Osteoblast (primary cell): ENCODE measurements at regions not wholly inside any gene's neighbourhood (a gene's known extent, or its start where the extent isn't known, plus 50 kb on each side); places are given as distances from the start of the nearest gene placed in this dataset.

Experiments used
- DNase-seq: peaks from one replicate; pipeline ENCODE4 v3.0.0; 2011; ENCODE audit warnings: low spot score, mixed read lengths; ENCODE audit not compliant: insufficient read length; ENCODE audit errors: missing footprints
- H2AFZ ChIP-seq: 2 replicates; pipeline ENCODE4 v1.6.0; 2011; ENCODE audit warnings: mild to moderate bottlenecking, low read length
- H3K27ac ChIP-seq: 2 replicates; pipeline ENCODE4 v1.5.1; 2011; ENCODE audit warnings: mild to moderate bottlenecking, low read depth, low read length, moderate library complexity
- H3K27me3 ChIP-seq: 2 replicates; pipeline ENCODE4 v1.6.0; 2012; ENCODE audit warnings: mild to moderate bottlenecking, control low read depth, inconsistent platforms, low read length, moderate library complexity; ENCODE audit not compliant: insufficient read depth
- H3K36me3 ChIP-seq: 2 replicates; pipeline ENCODE4 v1.5.1; 2011; ENCODE audit warnings: mild to moderate bottlenecking, low read length, control low read depth, moderate library complexity; ENCODE audit not compliant: insufficient read depth
- H3K4me1 ChIP-seq: 2 replicates; pipeline ENCODE4 v1.5.1; 2011; ENCODE audit warnings: mild to moderate bottlenecking, low read length, control low read depth, moderate library complexity; ENCODE audit not compliant: insufficient read depth
- H3K4me2 ChIP-seq: 2 replicates; pipeline ENCODE4 v1.6.0; 2011; ENCODE audit warnings: mild to moderate bottlenecking, low read length; ENCODE audit not compliant: insufficient read depth
- H3K4me3 ChIP-seq: fragments of 200-600 bp; sonication (generic); 3 replicates; pipeline ENCODE4 v1.5.1; 2012; ENCODE audit warnings: mild to moderate bottlenecking, low read length, inconsistent platforms; ENCODE audit not compliant: insufficient read depth
- H3K79me2 ChIP-seq: 2 replicates; pipeline ENCODE4 v1.6.0; 2012; ENCODE audit warnings: mild to moderate bottlenecking, low read length, control low read depth, inconsistent platforms; ENCODE audit not compliant: insufficient read depth
- H3K9me3 ChIP-seq: 2 replicates; pipeline ENCODE4 v1.5.1; 2011; ENCODE audit warnings: low read depth, low read length, control low read depth
- H4K20me1 ChIP-seq: 2 replicates; pipeline ENCODE4 v1.6.0; 2012; ENCODE audit warnings: mild to moderate bottlenecking, low read length, control low read depth; ENCODE audit not compliant: insufficient read depth
- CTCF ChIP-seq: IDR thresholded peaks from 2 replicates; pipeline ENCODE4 v1.5.1; 2011; ENCODE audit warnings: mild to moderate bottlenecking, low read depth, low read length, moderate library complexity; ENCODE audit errors: extremely low read depth

- no peaks in the 10 kb centered on the region for H4K20me1 ChIP-seq
- peak overlapping the region; percentile 32 for H3K4me2 ChIP-seq
- DNase-seq = no peak
- H3K79me2 ChIP-seq = no peaks in the 10 kb centered on the region
- no peak for TF ChIP-seq CTCF
- no peaks in the 10 kb centered on the region for H3K9me3 ChIP-seq
- no peak overlapping the region for H2AFZ ChIP-seq
- no peaks in the 10 kb centered on the region for H3K27me3 ChIP-seq
- H3K27ac ChIP-seq = peak overlapping the region; percentile 62
- H3K36me3 ChIP-seq = no peaks in the 10 kb centered on the region
- no peak overlapping the region for H3K4me3 ChIP-seq
- peaks cover 51% of the 10 kb centered on the region for H3K4me1 ChIP-seq
Measured at GRCh38 chr12:114916124-114916523, 232.1 kb upstream of the TBX3 start.

DNA sequence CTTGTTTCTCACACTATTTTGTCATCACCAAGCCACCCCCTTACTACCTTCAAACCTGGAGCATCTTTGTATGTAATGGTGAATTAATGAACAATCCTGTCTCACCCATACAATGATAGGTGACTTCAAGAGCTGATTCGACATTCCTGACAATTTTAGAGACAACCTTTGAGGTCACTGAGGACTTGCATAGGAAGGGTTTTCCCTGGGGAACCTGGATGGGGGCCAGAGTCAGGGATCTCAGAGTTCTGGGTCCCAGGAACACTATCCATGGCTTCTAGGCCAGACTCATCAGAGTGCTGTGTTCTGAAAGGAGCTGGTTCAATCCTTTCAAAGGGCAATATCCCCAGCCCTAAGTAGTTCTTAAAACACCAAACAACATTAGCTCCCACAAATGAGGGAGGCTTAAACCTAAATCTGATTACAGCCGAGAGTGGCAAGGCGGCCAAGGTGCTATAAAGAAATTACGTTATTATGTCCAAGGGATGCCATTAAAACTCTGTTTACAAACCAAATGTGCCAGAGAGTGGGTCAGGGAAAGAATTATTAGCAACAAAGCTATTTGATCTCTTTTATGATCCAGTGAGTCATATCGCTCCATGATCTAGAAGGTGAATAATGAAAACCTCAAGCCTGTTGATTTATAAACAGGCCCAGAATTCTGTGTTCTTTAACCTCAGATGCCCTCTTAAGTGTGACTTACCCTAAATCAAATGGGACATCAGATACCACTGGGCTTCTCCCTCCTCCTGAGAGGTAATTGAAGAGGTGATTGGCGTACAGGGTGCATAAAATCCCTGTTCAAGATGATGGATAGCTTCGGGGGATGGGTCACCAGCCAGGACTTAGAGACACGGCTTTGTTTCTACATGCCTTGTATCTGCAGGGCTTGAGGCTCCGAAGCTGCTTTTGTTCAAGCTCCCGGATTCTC, 230.2 kb upstream of the TBX3 start:
- no peak for TF ChIP-seq CTCF

DNA sequence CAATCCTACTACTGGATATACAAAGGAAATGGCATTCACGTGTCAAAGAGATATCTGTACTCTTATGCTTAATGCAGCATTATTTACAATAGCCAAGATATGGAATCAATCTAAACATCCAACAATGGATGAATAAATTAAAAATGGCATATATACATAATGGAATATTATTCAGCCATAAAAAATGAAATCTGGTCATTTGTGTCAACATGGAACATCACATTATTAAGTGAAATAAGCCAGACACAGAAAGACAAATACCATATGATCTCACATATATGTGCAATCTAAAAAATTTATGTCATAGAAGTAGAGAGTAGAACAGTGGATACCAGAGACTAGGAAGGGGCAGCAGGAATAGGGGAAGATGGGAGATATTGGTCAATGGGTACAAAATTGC, 228.8 kb upstream of the TBX3 start:
- Histone ChIP-seq H3K4me2 (no peak overlapping the region), H3K4me3 (no peak overlapping the region), H3K9me3 (no peaks in the 10 kb centered on the region), H3K27me3 (no peaks in the 10 kb centered on the region), H3K79me2 (no peaks in the 10 kb centered on the region), H4K20me1 (no peaks in the 10 kb centered on the region), H3K27ac (no peak overlapping the region), H3K36me3 (no peaks in the 10 kb centered on the region), H3K4me1 (peaks cover 31% of the 10 kb centered on the region), H2AFZ (no peak overlapping the region)
- no peak for DNase-seq
- no peak for TF ChIP-seq CTCF

More for the DNA sequence above, 230.2 kb upstream of the TBX3 start:
- Histone ChIP-seq H3K4me1 (peaks cover 37% of the 10 kb centered on the region), H3K36me3 (no peaks in the 10 kb centered on the region), H3K79me2 (no peaks in the 10 kb centered on the region), H3K27me3 (no peaks in the 10 kb centered on the region), H3K4me3 (no peak overlapping the region), H4K20me1 (no peaks in the 10 kb centered on the region), H3K4me2 (peak overlapping the region; percentile 33), H3K27ac (no peak overlapping the region), H3K9me3 (no peaks in the 10 kb centered on the region), H2AFZ (no peak overlapping the region)
- no peak for DNase-seq

DNA sequence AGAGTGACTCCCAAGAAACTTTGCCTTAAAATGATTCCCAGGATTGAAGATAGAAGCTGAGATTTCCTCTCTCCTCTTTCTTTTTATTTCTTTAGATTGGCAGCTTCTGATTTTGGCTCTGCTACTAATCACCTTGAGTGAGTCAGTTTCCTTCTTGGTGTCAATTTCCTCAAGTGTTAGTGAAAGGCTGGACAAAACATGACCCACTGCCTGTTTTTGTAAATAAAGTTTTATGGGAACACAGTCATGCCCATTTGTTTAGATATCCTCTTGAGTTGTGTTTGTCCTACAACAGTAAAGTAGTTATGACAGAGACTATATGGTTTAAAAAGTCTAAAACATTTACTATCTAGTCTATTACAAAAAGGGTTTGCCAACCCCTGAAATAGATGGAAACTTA, 227.2 kb upstream of the TBX3 start:
- no peak overlapping the region for H2AFZ ChIP-seq
- no peak overlapping the region for H3K4me3 ChIP-seq
- H3K27ac ChIP-seq = no peak overlapping the region
- no peaks in the 10 kb centered on the region for H3K9me3 ChIP-seq
- H3K36me3 ChIP-seq = no peaks in the 10 kb centered on the region
- no peak for DNase-seq
- no peaks in the 10 kb centered on the region for H3K27me3 ChIP-seq
- TF ChIP-seq CTCF = no peak
- no peaks in the 10 kb centered on the region for H4K20me1 ChIP-seq
- peaks cover 21% of the 10 kb centered on the region for H3K4me1 ChIP-seq
- no peak overlapping the region for H3K4me2 ChIP-seq
- no peaks in the 10 kb centered on the region for H3K79me2 ChIP-seq
